ENCODE measurements at regions not wholly inside any gene's neighbourhood (a gene's known extent, or its start where the extent isn't known, plus 50 kb on each side); places are given as distances from the start of the nearest gene placed in this dataset.

DNA sequence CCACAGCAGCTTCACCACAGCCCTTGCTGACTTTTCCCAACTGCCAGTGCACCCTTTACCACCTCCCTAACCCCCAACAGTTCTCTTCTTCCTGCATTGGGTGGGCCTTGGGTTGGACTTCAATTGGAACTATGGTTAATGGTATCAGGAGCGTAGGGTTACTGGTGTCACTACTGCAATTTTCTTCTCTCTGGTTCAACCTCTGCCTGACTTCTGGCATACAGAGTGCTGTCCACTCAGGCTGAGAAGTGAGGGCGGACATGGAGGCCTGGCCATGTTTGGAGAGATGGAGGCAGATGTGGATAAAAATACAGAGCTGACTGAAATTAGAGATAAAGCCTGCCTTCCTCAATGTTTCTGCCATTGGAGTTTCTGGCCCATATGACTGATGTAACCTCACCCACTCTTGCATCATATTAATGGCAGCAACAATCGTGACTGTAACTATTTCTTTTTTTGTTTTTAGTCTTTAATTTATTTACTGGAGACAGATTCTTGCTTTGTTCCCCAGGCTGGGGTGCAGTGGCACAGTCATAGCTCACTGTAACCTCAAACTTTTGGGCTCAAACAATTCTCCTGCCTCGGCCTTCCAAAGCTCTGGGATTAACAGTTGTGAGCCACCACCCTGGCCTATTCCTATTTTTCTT lies 87.8 kb downstream of the NAV1 start:
- TF ChIP-seq, protein P1, sequence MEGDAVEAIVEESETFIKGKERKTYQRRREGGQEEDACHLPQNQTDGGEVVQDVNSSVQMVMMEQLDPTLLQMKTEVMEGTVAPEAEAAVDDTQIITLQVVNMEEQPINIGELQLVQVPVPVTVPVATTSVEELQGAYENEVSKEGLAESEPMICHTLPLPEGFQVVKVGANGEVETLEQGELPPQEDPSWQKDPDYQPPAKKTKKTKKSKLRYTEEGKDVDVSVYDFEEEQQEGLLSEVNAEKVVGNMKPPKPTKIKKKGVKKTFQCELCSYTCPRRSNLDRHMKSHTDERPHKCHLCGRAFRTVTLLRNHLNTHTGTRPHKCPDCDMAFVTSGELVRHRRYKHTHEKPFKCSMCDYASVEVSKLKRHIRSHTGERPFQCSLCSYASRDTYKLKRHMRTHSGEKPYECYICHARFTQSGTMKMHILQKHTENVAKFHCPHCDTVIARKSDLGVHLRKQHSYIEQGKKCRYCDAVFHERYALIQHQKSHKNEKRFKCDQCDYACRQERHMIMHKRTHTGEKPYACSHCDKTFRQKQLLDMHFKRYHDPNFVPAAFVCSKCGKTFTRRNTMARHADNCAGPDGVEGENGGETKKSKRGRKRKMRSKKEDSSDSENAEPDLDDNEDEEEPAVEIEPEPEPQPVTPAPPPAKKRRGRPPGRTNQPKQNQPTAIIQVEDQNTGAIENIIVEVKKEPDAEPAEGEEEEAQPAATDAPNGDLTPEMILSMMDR (IDR thresholded peaks at IDR 0.05): no peak
- no peak for TF ChIP-seq POLR2A (IDR thresholded peaks at IDR 0.05)

Measured in right lobe of liver (tissue), 4 donors.